ENCODE measurements at regions not wholly inside any gene's neighbourhood (a gene's known extent, or its start where the extent isn't known, plus 50 kb on each side); places are given as distances from the start of the nearest gene placed in this dataset.

DNA sequence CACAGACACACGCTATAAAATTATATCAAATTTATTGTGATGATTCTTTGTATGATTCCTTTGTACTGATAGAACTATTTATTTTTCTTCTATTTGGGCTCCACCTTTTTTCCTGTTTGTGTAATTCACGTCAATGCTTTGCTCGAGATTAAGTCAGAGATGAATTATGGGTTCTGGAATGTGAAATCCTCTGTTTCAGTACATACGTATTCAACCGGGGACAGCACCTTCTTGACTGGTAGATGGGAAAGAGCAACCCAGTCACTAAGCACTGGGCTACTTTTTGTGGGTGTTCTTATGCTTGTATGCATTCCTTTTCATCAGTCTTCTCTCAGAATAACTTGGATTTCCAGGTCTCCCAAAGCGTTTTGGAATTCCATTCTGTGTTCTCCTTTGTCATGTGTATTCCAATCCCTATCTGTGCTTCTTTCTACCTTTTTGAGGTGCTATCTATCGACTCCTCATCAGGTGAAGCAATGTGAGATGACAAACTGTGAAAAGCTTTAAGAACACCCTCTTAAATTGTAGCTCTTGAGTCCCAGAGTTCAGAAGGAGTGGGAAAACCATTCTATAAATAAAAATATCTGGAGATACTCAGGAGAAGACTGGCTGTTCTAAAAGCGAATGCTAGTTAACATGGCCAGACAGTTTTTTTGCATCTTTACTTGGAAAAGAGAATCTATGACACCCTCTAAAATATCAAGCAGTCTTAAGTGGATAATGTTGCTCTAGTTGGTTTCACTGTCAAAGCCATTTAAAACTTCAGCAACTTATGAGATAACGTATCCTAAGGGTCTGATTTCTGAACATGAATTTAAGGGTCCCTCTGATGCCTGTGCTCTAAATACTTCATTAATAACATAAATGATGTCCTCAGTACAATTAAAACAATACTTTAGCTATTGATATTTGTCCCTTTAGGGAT lies 197.7 kb upstream of the PREP start:
- Histone ChIP-seq H3K4me1 (ENCODE audit: insufficient read depth) (peaks cover 8% of the 10 kb centered on the region; the same call in 1 of the 2 replicates), H3K4me2 (peak overlapping the region; percentile 24; the same call in 1 of the 2 replicates), H2AFZ (no peak overlapping the region), H4K20me1 (replicated peaks; ENCODE audit: insufficient read depth) (no peaks in the 10 kb centered on the region), H3K79me2 (replicated peaks; ENCODE audit: insufficient read depth) (no peaks in the 10 kb centered on the region), H3K27me3 (ENCODE audit: insufficient read depth) (no peaks in the 10 kb centered on the region), H3K27ac (ENCODE audit: low read depth) (no peak overlapping the region), H3K4me3 (no peak overlapping the region), H3F3A (replicated peaks; ENCODE audit: low read depth) (no peaks in the 10 kb centered on the region), H3K9me2 (ENCODE audit: insufficient read depth) (peaks cover 4% of the 10 kb centered on the region; the same call in 1 of the 2 replicates), H3K36me3 (ENCODE audit: insufficient read depth) (no peaks in the 10 kb centered on the region)
- H3K27me3 Mint-ChIP-seq (ENCODE audit: insufficient read depth, low read depth, poor library complexity) = peaks cover 2% of the 10 kb centered on the region
- no peak overlapping the region for H3K27ac Mint-ChIP-seq
- DNase-seq (ENCODE audit: low spot score) (peak; percentile 44), ATAC-seq (peak; percentile 42; the same call in 2 of the 3 replicates)
- H3K36me3 Mint-ChIP-seq (ENCODE audit: low read depth) = no peaks in the 10 kb centered on the region
- peaks cover 15% of the 10 kb centered on the region for H3K4me1 Mint-ChIP-seq
- TF ChIP-seq POLR2AphosphoS5 (IDR thresholded peaks at IDR 0.05; ENCODE audit: low read depth) (no peak), ZNF331 (CRISPR knock-in tag; IDR thresholded peaks at IDR 0.05; ENCODE audit: low read depth) (no peak), EZH2phosphoT487 (IDR thresholded peaks at IDR 0.05; ENCODE audit: unreplicated experiment) (no peak), CREB1 (CRISPR knock-in tag; IDR thresholded peaks at IDR 0.05; ENCODE audit: low read depth) (no peak), JUNB (IDR thresholded peaks at IDR 0.05; ENCODE audit: unreplicated experiment) (no peak), STAT1 (IDR thresholded peaks at IDR 0.05; ENCODE audit: unreplicated experiment) (no peak), ZNF114 (CRISPR knock-in tag; IDR thresholded peaks at IDR 0.05) (no peak), EZH2 (IDR thresholded peaks at IDR 0.05; ENCODE audit: low read depth, unreplicated experiment) (no peak), NANOG (IDR thresholded peaks at IDR 0.05; ENCODE audit: borderline replicate concordance) (no peak)
- TF ChIP-seq, protein P1, sequence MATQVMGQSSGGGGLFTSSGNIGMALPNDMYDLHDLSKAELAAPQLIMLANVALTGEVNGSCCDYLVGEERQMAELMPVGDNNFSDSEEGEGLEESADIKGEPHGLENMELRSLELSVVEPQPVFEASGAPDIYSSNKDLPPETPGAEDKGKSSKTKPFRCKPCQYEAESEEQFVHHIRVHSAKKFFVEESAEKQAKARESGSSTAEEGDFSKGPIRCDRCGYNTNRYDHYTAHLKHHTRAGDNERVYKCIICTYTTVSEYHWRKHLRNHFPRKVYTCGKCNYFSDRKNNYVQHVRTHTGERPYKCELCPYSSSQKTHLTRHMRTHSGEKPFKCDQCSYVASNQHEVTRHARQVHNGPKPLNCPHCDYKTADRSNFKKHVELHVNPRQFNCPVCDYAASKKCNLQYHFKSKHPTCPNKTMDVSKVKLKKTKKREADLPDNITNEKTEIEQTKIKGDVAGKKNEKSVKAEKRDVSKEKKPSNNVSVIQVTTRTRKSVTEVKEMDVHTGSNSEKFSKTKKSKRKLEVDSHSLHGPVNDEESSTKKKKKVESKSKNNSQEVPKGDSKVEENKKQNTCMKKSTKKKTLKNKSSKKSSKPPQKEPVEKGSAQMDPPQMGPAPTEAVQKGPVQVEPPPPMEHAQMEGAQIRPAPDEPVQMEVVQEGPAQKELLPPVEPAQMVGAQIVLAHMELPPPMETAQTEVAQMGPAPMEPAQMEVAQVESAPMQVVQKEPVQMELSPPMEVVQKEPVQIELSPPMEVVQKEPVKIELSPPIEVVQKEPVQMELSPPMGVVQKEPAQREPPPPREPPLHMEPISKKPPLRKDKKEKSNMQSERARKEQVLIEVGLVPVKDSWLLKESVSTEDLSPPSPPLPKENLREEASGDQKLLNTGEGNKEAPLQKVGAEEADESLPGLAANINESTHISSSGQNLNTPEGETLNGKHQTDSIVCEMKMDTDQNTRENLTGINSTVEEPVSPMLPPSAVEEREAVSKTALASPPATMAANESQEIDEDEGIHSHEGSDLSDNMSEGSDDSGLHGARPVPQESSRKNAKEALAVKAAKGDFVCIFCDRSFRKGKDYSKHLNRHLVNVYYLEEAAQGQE (IDR thresholded peaks at IDR 0.05; ENCODE audit: unreplicated experiment) = no peak
- TF ChIP-seq, protein P2, sequence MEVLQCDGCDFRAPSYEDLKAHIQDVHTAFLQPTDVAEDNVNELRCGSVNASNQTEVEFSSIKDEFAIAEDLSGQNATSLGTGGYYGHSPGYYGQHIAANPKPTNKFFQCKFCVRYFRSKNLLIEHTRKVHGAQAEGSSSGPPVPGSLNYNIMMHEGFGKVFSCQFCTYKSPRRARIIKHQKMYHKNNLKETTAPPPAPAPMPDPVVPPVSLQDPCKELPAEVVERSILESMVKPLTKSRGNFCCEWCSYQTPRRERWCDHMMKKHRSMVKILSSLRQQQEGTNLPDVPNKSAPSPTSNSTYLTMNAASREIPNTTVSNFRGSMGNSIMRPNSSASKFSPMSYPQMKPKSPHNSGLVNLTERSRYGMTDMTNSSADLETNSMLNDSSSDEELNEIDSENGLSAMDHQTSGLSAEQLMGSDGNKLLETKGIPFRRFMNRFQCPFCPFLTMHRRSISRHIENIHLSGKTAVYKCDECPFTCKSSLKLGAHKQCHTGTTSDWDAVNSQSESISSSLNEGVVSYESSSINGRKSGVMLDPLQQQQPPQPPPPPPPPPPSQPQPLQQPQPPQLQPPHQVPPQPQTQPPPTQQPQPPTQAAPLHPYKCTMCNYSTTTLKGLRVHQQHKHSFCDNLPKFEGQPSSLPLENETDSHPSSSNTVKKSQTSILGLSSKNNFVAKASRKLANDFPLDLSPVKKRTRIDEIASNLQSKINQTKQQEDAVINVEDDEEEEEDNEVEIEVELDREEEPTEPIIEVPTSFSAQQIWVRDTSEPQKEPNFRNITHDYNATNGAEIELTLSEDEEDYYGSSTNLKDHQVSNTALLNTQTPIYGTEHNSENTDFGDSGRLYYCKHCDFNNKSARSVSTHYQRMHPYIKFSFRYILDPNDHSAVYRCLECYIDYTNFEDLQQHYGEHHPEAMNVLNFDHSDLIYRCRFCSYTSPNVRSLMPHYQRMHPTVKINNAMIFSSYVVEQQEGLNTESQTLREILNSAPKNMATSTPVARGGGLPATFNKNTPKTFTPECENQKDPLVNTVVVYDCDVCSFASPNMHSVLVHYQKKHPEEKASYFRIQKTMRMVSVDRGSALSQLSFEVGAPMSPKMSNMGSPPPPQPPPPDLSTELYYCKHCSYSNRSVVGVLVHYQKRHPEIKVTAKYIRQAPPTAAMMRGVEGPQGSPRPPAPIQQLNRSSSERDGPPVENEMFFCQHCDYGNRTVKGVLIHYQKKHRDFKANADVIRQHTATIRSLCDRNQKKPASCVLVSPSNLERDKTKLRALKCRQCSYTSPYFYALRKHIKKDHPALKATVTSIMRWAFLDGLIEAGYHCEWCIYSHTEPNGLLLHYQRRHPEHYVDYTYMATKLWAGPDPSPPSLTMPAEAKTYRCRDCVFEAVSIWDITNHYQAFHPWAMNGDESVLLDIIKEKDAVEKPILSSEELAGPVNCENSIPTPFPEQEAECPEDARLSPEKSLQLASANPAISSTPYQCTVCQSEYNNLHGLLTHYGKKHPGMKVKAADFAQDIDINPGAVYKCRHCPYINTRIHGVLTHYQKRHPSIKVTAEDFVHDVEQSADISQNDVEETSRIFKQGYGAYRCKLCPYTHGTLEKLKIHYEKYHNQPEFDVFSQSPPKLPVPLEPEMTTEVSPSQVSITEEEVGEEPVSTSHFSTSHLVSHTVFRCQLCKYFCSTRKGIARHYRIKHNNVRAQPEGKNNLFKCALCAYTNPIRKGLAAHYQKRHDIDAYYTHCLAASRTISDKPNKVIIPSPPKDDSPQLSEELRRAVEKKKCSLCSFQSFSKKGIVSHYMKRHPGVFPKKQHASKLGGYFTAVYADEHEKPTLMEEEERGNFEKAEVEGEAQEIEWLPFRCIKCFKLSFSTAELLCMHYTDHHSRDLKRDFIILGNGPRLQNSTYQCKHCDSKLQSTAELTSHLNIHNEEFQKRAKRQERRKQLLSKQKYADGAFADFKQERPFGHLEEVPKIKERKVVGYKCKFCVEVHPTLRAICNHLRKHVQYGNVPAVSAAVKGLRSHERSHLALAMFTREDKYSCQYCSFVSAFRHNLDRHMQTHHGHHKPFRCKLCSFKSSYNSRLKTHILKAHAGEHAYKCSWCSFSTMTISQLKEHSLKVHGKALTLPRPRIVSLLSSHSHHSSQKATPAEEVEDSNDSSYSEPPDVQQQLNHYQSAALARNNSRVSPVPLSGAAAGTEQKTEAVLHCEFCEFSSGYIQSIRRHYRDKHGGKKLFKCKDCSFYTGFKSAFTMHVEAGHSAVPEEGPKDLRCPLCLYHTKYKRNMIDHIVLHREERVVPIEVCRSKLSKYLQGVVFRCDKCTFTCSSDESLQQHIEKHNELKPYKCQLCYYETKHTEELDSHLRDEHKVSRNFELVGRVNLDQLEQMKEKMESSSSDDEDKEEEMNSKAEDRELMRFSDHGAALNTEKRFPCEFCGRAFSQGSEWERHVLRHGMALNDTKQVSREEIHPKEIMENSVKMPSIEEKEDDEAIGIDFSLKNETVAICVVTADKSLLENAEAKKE (CRISPR knock-in tag; IDR thresholded peaks at IDR 0.05) = no peak
- TF ChIP-seq, protein P3, sequence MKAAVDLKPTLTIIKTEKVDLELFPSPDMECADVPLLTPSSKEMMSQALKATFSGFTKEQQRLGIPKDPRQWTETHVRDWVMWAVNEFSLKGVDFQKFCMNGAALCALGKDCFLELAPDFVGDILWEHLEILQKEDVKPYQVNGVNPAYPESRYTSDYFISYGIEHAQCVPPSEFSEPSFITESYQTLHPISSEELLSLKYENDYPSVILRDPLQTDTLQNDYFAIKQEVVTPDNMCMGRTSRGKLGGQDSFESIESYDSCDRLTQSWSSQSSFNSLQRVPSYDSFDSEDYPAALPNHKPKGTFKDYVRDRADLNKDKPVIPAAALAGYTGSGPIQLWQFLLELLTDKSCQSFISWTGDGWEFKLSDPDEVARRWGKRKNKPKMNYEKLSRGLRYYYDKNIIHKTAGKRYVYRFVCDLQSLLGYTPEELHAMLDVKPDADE (IDR thresholded peaks at IDR 0.05) = no peak
- TF ChIP-seq, protein P4, sequence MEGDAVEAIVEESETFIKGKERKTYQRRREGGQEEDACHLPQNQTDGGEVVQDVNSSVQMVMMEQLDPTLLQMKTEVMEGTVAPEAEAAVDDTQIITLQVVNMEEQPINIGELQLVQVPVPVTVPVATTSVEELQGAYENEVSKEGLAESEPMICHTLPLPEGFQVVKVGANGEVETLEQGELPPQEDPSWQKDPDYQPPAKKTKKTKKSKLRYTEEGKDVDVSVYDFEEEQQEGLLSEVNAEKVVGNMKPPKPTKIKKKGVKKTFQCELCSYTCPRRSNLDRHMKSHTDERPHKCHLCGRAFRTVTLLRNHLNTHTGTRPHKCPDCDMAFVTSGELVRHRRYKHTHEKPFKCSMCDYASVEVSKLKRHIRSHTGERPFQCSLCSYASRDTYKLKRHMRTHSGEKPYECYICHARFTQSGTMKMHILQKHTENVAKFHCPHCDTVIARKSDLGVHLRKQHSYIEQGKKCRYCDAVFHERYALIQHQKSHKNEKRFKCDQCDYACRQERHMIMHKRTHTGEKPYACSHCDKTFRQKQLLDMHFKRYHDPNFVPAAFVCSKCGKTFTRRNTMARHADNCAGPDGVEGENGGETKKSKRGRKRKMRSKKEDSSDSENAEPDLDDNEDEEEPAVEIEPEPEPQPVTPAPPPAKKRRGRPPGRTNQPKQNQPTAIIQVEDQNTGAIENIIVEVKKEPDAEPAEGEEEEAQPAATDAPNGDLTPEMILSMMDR (conservative IDR thresholded peaks at IDR 0.05; ENCODE audit: low read depth in 2 of 2) = no peak
- no peak overlapping the region for H3K4me3 Mint-ChIP-seq
- no peaks in the 10 kb centered on the region for H3K9me3 Mint-ChIP-seq
